ENCODE measurements at regions not wholly inside any gene's neighbourhood (a gene's known extent, or its start where the extent isn't known, plus 50 kb on each side); places are given as distances from the start of the nearest gene placed in this dataset.

DNA sequence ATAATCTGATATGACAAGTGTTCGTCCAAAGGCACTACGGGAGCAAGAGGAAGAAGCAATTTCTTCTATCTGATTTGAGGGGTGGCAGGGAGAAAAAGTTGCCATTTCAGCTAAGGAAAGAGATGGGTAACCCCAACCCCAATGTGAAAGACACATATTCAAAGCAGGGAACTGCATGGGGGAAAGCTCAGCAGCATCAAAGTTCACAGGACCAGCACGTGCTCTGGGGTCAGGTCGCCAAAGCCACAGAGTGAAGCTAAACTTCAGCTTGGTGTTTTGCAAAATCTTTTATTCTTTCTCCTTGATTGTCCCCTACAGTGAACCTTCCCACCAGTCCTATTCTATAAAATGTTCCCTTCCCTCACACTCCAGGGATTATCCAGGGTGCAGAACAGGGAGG lies 112.8 kb upstream of the PPP2R2D start:
- ATAC-seq, result no peak
- WGBS, 2 donors, result 62 to 72% methylated on average over 4 of the region's 4 CpGs

DNA sequence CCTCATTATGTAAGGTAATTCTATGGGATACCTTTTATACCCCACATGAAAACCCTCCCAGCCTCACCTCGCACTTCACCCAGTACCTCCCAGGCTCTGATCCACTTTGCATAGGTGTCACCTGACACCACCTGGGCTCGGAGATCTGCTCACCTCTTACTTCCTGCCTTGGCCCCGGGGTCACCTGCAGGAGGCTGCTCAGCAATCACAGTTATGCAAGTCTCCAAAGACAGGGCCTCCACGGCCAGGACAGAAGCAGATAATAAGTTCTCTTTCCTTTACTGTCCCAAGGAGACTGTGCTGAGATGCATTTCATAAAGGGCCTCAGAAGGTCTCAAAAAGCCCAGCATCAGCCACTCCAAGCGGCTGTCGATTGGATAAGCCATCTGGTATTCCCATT lies 112.4 kb upstream of the PPP2R2D start:
- Histone ChIP-seq H3K27me3 (no peaks in the 10 kb centered on the region), H3K36me3 (replicated peaks in 1 of 2; ENCODE audit: insufficient read depth in 1 of 2, low read depth in 2 of 2) (no peaks in the 10 kb centered on the region), H3K9me3 (no peaks in the 10 kb centered on the region), H3K4me1 (no peaks in the 10 kb centered on the region), H3K4me3 (no peak overlapping the region), H3K27ac (no peak overlapping the region)
- no peak for TF ChIP-seq POLR2A (IDR thresholded peaks at IDR 0.05)
- TF ChIP-seq, protein P1, sequence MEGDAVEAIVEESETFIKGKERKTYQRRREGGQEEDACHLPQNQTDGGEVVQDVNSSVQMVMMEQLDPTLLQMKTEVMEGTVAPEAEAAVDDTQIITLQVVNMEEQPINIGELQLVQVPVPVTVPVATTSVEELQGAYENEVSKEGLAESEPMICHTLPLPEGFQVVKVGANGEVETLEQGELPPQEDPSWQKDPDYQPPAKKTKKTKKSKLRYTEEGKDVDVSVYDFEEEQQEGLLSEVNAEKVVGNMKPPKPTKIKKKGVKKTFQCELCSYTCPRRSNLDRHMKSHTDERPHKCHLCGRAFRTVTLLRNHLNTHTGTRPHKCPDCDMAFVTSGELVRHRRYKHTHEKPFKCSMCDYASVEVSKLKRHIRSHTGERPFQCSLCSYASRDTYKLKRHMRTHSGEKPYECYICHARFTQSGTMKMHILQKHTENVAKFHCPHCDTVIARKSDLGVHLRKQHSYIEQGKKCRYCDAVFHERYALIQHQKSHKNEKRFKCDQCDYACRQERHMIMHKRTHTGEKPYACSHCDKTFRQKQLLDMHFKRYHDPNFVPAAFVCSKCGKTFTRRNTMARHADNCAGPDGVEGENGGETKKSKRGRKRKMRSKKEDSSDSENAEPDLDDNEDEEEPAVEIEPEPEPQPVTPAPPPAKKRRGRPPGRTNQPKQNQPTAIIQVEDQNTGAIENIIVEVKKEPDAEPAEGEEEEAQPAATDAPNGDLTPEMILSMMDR (IDR thresholded peaks at IDR 0.05), result no peak
- ATAC-seq (no peak), DNase-seq (no peak)
- intact Hi-C loops (cut with DNase I), result loop anchor here (5.0 to 10.0 kb wide), 2 partner anchors 334 to 1601 kb away; no protein-coding TSS in a partner anchor
- WGBS, 2 donors, result 33 to 34% methylated on average over 6 of the region's 6 CpGs

More for the DNA sequence above, 112.8 kb upstream of the PPP2R2D start:
- DNase-seq, result no peak
- Histone ChIP-seq H3K36me3 (replicated peaks in 1 of 2; ENCODE audit: insufficient read depth in 1 of 2, low read depth in 2 of 2) (no peaks in the 10 kb centered on the region), H3K27ac (no peak overlapping the region), H3K4me3 (no peak overlapping the region), H3K9me3 (no peaks in the 10 kb centered on the region), H3K27me3 (no peaks in the 10 kb centered on the region), H3K4me1 (no peaks in the 10 kb centered on the region)
- no peak for TF ChIP-seq POLR2A (IDR thresholded peaks at IDR 0.05)
- TF ChIP-seq, protein P1 (IDR thresholded peaks at IDR 0.05), result no peak
- intact Hi-C loops (cut with DNase I), result loop anchor here (5.0 to 10.0 kb wide), 2 partner anchors 333 to 1601 kb away; no protein-coding TSS in a partner anchor

DNA sequence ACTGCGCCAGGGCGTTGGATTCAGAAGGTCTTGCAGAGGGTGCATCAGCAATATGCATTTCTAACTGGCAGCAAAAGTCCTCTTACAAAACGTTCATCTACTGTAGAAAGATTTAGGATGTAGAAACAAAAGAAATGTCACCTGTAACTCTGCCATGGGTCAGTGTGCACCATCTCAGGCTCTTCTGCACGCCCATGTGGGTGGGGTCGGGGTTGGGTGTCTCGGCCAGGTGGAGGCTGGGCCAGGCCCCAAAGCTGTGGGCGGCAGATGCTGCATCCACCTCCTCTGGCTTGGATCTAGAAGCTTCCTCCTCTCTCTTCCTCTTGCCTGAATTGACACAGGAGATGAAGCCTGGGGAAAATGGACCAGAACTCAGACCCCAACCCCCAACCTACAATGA lies 111.3 kb upstream of the PPP2R2D start:
- Histone ChIP-seq H3K4me3 (no peak overlapping the region), H3K36me3 (replicated peaks in 1 of 2; ENCODE audit: insufficient read depth in 1 of 2, low read depth in 2 of 2) (no peaks in the 10 kb centered on the region), H3K9me3 (no peaks in the 10 kb centered on the region), H3K4me1 (no peaks in the 10 kb centered on the region), H3K27ac (no peak overlapping the region), H3K27me3 (no peaks in the 10 kb centered on the region)
- TF ChIP-seq POLR2A (IDR thresholded peaks at IDR 0.05), result no peak
- TF ChIP-seq, protein P1 (IDR thresholded peaks at IDR 0.05), result no peak
- 66 to 67% methylated on average over 6 to 7 of the region's 7 CpGs for WGBS, 2 donors
- DNase-seq (no peak), ATAC-seq (no peak)
- intact Hi-C loops (cut with DNase I), result loop anchor here (5.0 to 10.0 kb wide), 2 partner anchors 335 to 1602 kb away; no protein-coding TSS in a partner anchor

DNA sequence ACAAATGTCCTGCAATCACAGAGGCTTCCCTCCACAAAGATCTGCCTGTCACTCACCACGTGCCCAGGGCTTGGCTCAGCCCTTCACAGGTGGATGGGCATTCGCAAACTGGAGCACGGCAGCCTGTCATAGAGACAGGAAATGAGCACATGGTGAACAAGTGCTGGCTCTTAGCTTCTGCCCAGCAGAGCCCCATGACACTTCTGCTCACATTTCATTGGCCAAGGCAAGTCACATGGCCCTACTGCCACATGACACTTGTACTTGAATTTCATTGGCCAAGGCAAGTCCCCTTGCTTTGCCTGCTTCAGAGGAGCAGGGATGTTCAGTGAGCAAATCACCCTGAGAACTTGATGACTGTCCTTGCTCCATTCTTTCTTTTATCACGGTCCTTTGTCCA lies 110.8 kb upstream of the PPP2R2D start:
- intact Hi-C loops (cut with DNase I), result no loop called here
- 77 to 91% methylated on average over 1 to 4 of the region's 4 CpGs for WGBS, 2 donors
- no peak overlapping the region for H3K4me3 ChIP-seq
- no peaks in the 10 kb centered on the region for H3K9me3 ChIP-seq
- DNase-seq (no peak), ATAC-seq (no peak)
- no peak overlapping the region for H3K27ac ChIP-seq
- no peaks in the 10 kb centered on the region for H3K4me1 ChIP-seq
- no peaks in the 10 kb centered on the region for H3K36me3 ChIP-seq (replicated peaks in 1 of 2; ENCODE audit: insufficient read depth in 1 of 2, low read depth in 2 of 2)
- H3K27me3 ChIP-seq, result no peaks in the 10 kb centered on the region
- TF ChIP-seq, protein P1 (IDR thresholded peaks at IDR 0.05), result no peak
- TF ChIP-seq POLR2A (IDR thresholded peaks at IDR 0.05), result no peak

DNA sequence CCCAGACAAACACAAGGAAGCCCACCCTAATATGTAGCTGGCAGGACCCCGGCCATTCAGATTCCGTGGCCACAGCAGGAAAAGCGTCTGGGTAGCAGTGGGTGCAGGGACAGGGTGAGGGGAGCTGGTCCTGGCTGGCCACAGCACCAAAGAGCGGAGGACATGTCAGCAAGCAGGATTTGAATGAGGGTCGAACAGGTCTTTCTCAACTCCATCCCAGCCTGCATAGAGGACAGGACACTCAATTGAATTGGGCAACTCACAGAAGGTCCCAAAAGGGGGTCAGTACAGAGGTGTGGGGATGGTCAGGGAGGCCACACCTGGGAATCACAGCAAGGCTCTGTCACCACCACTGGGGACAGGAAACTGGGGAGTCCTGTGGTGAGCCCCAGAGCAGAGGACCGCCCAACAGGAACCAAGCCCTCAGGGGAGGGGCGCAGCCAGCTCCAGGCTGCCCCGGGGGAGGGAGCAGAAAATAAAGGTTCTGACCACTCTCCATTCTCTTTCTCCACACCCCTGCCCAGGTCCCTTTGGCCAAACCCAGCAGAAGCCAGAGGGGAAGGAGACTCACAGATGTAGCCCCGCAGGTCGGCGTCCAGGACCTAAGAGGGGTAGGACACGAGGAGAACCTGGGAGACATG lies 108.7 kb upstream of the PPP2R2D start:
- no peak overlapping the region for H3K27ac ChIP-seq

More for the DNA sequence above, 108.7 kb upstream of the PPP2R2D start:
- H3K9me3 ChIP-seq, result peaks cover 0 to 3% (median 0%) of the 10 kb centered on the region in 3 donors
- intact Hi-C loops (cut with DNase I), result no loop called here
- no peak overlapping the region for H3K4me3 ChIP-seq
- TF ChIP-seq POLR2A (IDR thresholded peaks at IDR 0.05), result no peak
- TF ChIP-seq, protein P1 (IDR thresholded peaks at IDR 0.05), result no peak
- no peaks in the 10 kb centered on the region for H3K27me3 ChIP-seq
- no peak for ATAC-seq
- 60 to 64% methylated on average over 8 to 12 of the region's 12 CpGs for whole genome bisulfite sequencing, 2 donors
- no peaks in the 10 kb centered on the region for H3K4me1 ChIP-seq
- no peak for DNase-seq
- H3K36me3 ChIP-seq (replicated peaks in 1 of 2; ENCODE audit: insufficient read depth in 1 of 2, low read depth in 2 of 2), result no peaks in the 10 kb centered on the region

All from body of pancreas (tissue), 4 donors.